Liver (tissue), 8 donors: ENCODE measurements at regions not wholly inside any gene's neighbourhood (a gene's known extent, or its start where the extent isn't known, plus 50 kb on each side); places are given as distances from the start of the nearest gene placed in this dataset.

Experiments used
- DNase-seq: peaks from one replicate; pipeline ENCODE4 v3.0.0-alpha.2; 2017; ENCODE audit warnings: low spot score
- H3K27ac ChIP-seq, 2 donors: one replicate each; pipeline ENCODE4 v1.7.0; 2013; ENCODE audit warnings: inconsistent platforms in 2 of 2, low read length in 2 of 2, control low read depth in 1 of 2, low read depth in 1 of 2, mild to moderate bottlenecking in 1 of 2
- H3K27me3 ChIP-seq, 4 donors: one replicate each; pipeline versions ENCODE4 v1.6.1 to v1.7.0; 2013; ENCODE audit warnings: low read length in 3 of 4, inconsistent platforms in 1 of 4, mild to moderate bottlenecking in 1 of 4, moderate library complexity in 1 of 4; ENCODE audit not compliant: control insufficient read depth in 4 of 4, insufficient read depth in 4 of 4
- H3K36me3 ChIP-seq, 4 donors: one replicate each; pipeline versions ENCODE4 v1.6.1 to v1.7.0; 2013; ENCODE audit warnings: low read length in 3 of 4, mild to moderate bottlenecking in 3 of 4, low read depth in 1 of 4, moderate library complexity in 1 of 4; ENCODE audit not compliant: control insufficient read depth in 4 of 4, insufficient read depth in 3 of 4
- H3K4me1 ChIP-seq, 4 donors: one replicate each; pipeline versions ENCODE4 v1.6.1 to v1.7.0; 2013; ENCODE audit warnings: low read length in 3 of 4, mild to moderate bottlenecking in 3 of 4, moderate library complexity in 1 of 4; ENCODE audit not compliant: control insufficient read depth in 4 of 4, insufficient read depth in 4 of 4
- H3K4me3 ChIP-seq, 3 donors: one replicate each; pipeline versions ENCODE4 v1.6.1 to v1.7.0; 2013; ENCODE audit warnings: low read length in 3 of 3, control low read depth in 1 of 3, low read depth in 1 of 3, mild to moderate bottlenecking in 1 of 3
- H3K9ac ChIP-seq, 2 donors: one replicate each; pipeline ENCODE4 v1.7.0; 2013; ENCODE audit warnings: low read length in 2 of 2, mild to moderate bottlenecking in 2 of 2, moderate library complexity in 2 of 2, control low read depth in 1 of 2, low read depth in 1 of 2
- H3K9me3 ChIP-seq, 4 donors: one replicate each; pipeline versions ENCODE4 v1.6.1 to v1.7.0; 2013; ENCODE audit warnings: low read length in 3 of 4; ENCODE audit not compliant: control insufficient read depth in 4 of 4
- ATF3 ChIP-seq: IDR thresholded peaks from 2 replicates; pipeline ENCODE4 v1.6.1; 2016; ENCODE audit warnings: antibody characterized with exemption
- CTCF ChIP-seq: fragments of 150-350 bp; IDR thresholded peaks from 2 replicates; pipeline ENCODE4 v1.5.1; 2017; ENCODE audit warnings: improper control_type of control experiment, low read depth, low read length; ENCODE audit not compliant: missing input control
- EGR1 ChIP-seq, 2 donors: IDR thresholded peaks; 2 replicates each; pipeline ENCODE4 v1.6.1; 2016 to 2018; ENCODE audit warnings: antibody characterized with exemption in 2 of 2, low read depth in 2 of 2
- FOXA1 ChIP-seq: IDR thresholded peaks from 2 replicates; pipeline ENCODE4 v1.6.1; 2016; ENCODE audit warnings: antibody characterized with exemption
- FOXA2 ChIP-seq: IDR thresholded peaks from 2 replicates; pipeline ENCODE4 v1.6.1; 2016; ENCODE audit warnings: antibody characterized with exemption
- HNF4A ChIP-seq, 2 donors: conservative IDR thresholded peaks; 2 replicates each; pipeline ENCODE4 v1.6.1; 2016; ENCODE audit warnings: antibody characterized with exemption in 2 of 2, mild to moderate bottlenecking in 2 of 2
- HNF4G ChIP-seq: IDR thresholded peaks from 2 replicates; pipeline ENCODE4 v1.6.1; 2016; ENCODE audit warnings: antibody characterized with exemption
- JUND ChIP-seq, 2 donors: IDR thresholded peaks; 2 replicates each; pipeline ENCODE4 v1.6.1; 2016; ENCODE audit warnings: antibody characterized with exemption in 2 of 2
- NR2F2 ChIP-seq: IDR thresholded peaks from 2 replicates; pipeline ENCODE4 v1.6.1; 2016; ENCODE audit warnings: antibody characterized with exemption
- RAD21 ChIP-seq, 2 donors: IDR thresholded peaks; 2 replicates each; pipeline ENCODE4 v1.6.1; 2016; ENCODE audit warnings: antibody characterized with exemption in 2 of 2, mild to moderate bottlenecking in 2 of 2
- REST ChIP-seq: IDR thresholded peaks from 2 replicates; pipeline ENCODE4 v1.6.1; 2016; ENCODE audit warnings: antibody characterized with exemption, mild to moderate bottlenecking
- RXRA ChIP-seq, 2 donors: IDR thresholded peaks; 2 replicates each; pipeline ENCODE4 v1.6.1; 2017 to 2018; ENCODE audit warnings: antibody characterized with exemption in 2 of 2, mild to moderate bottlenecking in 1 of 2
- SP1 ChIP-seq: IDR thresholded peaks from 2 replicates; pipeline ENCODE4 v1.6.1; 2018; ENCODE audit warnings: antibody characterized with exemption, mild to moderate bottlenecking
- TAF1 ChIP-seq: conservative IDR thresholded peaks from 2 replicates; pipeline ENCODE4 v1.6.1; 2016; ENCODE audit warnings: antibody characterized with exemption, mild to moderate bottlenecking
- YY1 ChIP-seq: IDR thresholded peaks from 2 replicates; pipeline ENCODE4 v1.6.1; 2016; ENCODE audit warnings: antibody characterized with exemption, mild to moderate bottlenecking
- ZBTB33 ChIP-seq: IDR thresholded peaks from 2 replicates; pipeline ENCODE4 v1.6.1; 2016; ENCODE audit warnings: antibody characterized with exemption
- WGBS: extraction: QIAGEN DNeasy Blood & Tissue Kit; methylation state at CpG from one replicate; pipeline ENCODE4 v1.1.7; 2013; 5-methylcytosine and 5-hydroxymethylcytosine counted together
- donor health status: healthy.
- donor health status: healthy.
- donor health status: healthy.
- donor health status: healthy.
- donor health status: healthy.

GRCh38 chr12:92535961-92536360, 166.8 kb upstream of the PLEKHG7 start:
- DNase-seq: no peak
- Histone ChIP-seq H3K9me3 (no peaks in the 10 kb centered on the region), H3K36me3 (no peaks in the 10 kb centered on the region), H3K9ac (no peak overlapping the region), H3K27me3 (no peaks in the 10 kb centered on the region), H3K4me3 (no peak overlapping the region), H3K27ac (no peak overlapping the region), H3K4me1 (no peaks in the 10 kb centered on the region)
- WGBS: 97% methylated on average over 3 of the region's 3 CpGs
- TF ChIP-seq HNF4G: no peak
- no peak for TF ChIP-seq CTCF
- TF ChIP-seq RXRA (IDR thresholded peaks at IDR 0.05): no peak
- no peak for TF ChIP-seq TAF1
- no peak for TF ChIP-seq SP1
- TF ChIP-seq EGR1 (IDR thresholded peaks at IDR 0.05; ENCODE audit: low read depth in 2 of 2): no peak

GRCh38 chr12:92533280-92533890, 169.4 kb upstream of the PLEKHG7 start:
- TF ChIP-seq NR2F2 (no peak), TAF1 (no peak), RAD21 (IDR thresholded peaks at IDR 0.05) (no peak), REST (no peak), JUND (IDR thresholded peaks at IDR 0.05) (no peak), EGR1 (IDR thresholded peaks at IDR 0.05; ENCODE audit: low read depth in 2 of 2) (no peak)
- Histone ChIP-seq H3K9ac (no peak overlapping the region), H3K36me3 (no peaks in the 10 kb centered on the region), H3K9me3 (no peaks in the 10 kb centered on the region), H3K4me3 (no peak overlapping the region), H3K27me3 (no peaks in the 10 kb centered on the region), H3K4me1 (no peaks in the 10 kb centered on the region), H3K27ac (no peak overlapping the region)
- DNase-seq: no peak
- WGBS: 95% methylated on average over 8 of the region's 8 CpGs

GRCh38 chr12:92530706-92531105, 172.1 kb upstream of the PLEKHG7 start:
- H3K4me3 ChIP-seq: no peak overlapping the region
- WGBS: 53% methylated on average over 1 of the region's 1 CpG
- H3K27me3 ChIP-seq: no peaks in the 10 kb centered on the region
- no peaks in the 10 kb centered on the region for H3K36me3 ChIP-seq
- no peak overlapping the region for H3K27ac ChIP-seq
- H3K9ac ChIP-seq: no peak overlapping the region
- no peaks in the 10 kb centered on the region for H3K9me3 ChIP-seq
- DNase-seq: no peak
- no peaks in the 10 kb centered on the region for H3K4me1 ChIP-seq
- TF ChIP-seq FOXA1: no peak
- TF ChIP-seq RXRA (IDR thresholded peaks at IDR 0.05): peak; percentile 16 to 20
- no peak for TF ChIP-seq REST
- peak in 1 of 2 donors; percentile 15 for TF ChIP-seq RAD21 (IDR thresholded peaks at IDR 0.05)
- peak; percentile 8 for TF ChIP-seq ATF3
- no peak for TF ChIP-seq NR2F2
- TF ChIP-seq ZBTB33: no peak
- no peak for TF ChIP-seq SP1
- peak in 1 of 2 donors; percentile 16 for TF ChIP-seq JUND (IDR thresholded peaks at IDR 0.05)
- no peak for TF ChIP-seq TAF1
- peak; percentile 68 to 81 for TF ChIP-seq HNF4A (conservative IDR thresholded peaks at IDR 0.05)
- TF ChIP-seq YY1: no peak
- TF ChIP-seq HNF4G: peak; percentile 61
- no peak for TF ChIP-seq FOXA2
